SK-N-MC (cell line): ENCODE measurements at regions not wholly inside any gene's neighbourhood (a gene's known extent, or its start where the extent isn't known, plus 50 kb on each side); places are given as distances from the start of the nearest gene placed in this dataset.

Experiments used
- EZH2 ChIP-seq: fragments of 200-600 bp; sonication (generic); IDR thresholded peaks from one replicate; pipeline ENCODE4 v1.6.1; 2017; ENCODE audit warnings: antibody characterized with exemption
- POLR2AphosphoS5 ChIP-seq: IDR thresholded peaks from 2 replicates; pipeline ENCODE4 v1.6.1; 2012; ENCODE audit warnings: mild to moderate bottlenecking, low read depth, low read length, borderline replicate concordance

DNA sequence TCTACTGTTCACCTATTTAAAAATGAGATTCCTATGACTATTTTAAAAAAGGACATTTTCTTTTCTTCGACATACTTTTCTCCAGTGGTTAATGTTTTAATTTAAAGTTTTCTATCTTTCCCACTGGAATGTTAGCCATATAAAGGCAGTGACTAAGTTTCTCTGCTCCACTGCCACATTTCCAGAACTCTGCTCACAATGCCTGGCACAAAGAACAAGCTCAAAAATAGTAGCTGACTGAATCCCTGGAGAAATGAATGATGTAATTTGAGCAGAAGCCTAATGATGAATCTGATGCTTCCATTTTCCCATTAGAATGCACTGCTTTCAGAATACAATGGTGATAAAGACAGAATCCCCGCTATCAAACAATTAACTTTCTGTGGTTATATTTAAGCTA, 817.8 kb downstream of the MTRR start:
- TF ChIP-seq POLR2AphosphoS5 (no peak), EZH2 (no peak)
